HG03342 (cell line): ENCODE measurements at regions not wholly inside any gene's neighbourhood (a gene's known extent, or its start where the extent isn't known, plus 50 kb on each side); places are given as distances from the start of the nearest gene placed in this dataset.
"Not testable (repeated sequence)": the region's sequence is repeated elsewhere in the genome, so short reads cannot be mapped to it uniquely, and the experiment has no call there.

ENCODE experiments used
- ATAC-seq: cut with Tn5 transposase; IDR thresholded peaks from one replicate; pipeline ENCODE4 v1.9.1; 2021; ENCODE audit warnings: mild to moderate bottlenecking, moderate library complexity; ENCODE audit not compliant: unreplicated experiment

- no peak for ATAC-seq
These were observed 243.0 kb downstream of the MYCN start for GRCh38 chr2:16183345-16183744.

GRCh38 chr2:16182841-16183240 is 242.5 kb downstream of the MYCN start:
- no peak for ATAC-seq

GRCh38 chr2:16182311-16182815 is 242.0 kb downstream of the MYCN start:
- not testable (repeated sequence) for ATAC-seq

- ATAC-seq, result no peak
These were observed 241.4 kb downstream of the MYCN start for GRCh38 chr2:16181741-16182090.

GRCh38 chr2:16181062-16181740 is 240.9 kb downstream of the MYCN start:
- no peak for ATAC-seq

GRCh38 chr2:16180631-16181030 is 240.3 kb downstream of the MYCN start:
- ATAC-seq, result no peak

- no peak for ATAC-seq
These were observed 239.5 kb downstream of the MYCN start for GRCh38 chr2:16179701-16180416.

GRCh38 chr2:16178551-16179130 is 238.3 kb downstream of the MYCN start:
- no peak for ATAC-seq

- ATAC-seq, result no peak
These were observed 237.4 kb downstream of the MYCN start for GRCh38 chr2:16177671-16178180.

GRCh38 chr2:16176971-16177480 is 236.7 kb downstream of the MYCN start:
- ATAC-seq, result no peak

GRCh38 chr2:16175247-16175825 is 235.0 kb downstream of the MYCN start:
- no peak for ATAC-seq

GRCh38 chr2:16174693-16175045 is 234.3 kb downstream of the MYCN start:
- ATAC-seq, result no peak

- no peak for ATAC-seq
These were observed 233.7 kb downstream of the MYCN start for GRCh38 chr2:16173893-16174692.

GRCh38 chr2:16172324-16173175 is 232.2 kb downstream of the MYCN start:
- ATAC-seq, result no peak

- ATAC-seq, result no peak
These were observed 231.1 kb downstream of the MYCN start for GRCh38 chr2:16171425-16171920.

- no peak for ATAC-seq
These were observed 230.5 kb downstream of the MYCN start for GRCh38 chr2:16170675-16171424.

- ATAC-seq, result no peak
These were observed 229.1 kb downstream of the MYCN start for GRCh38 chr2:16169381-16169960.

GRCh38 chr2:16168506-16169264 is 228.3 kb downstream of the MYCN start:
- ATAC-seq, result no peak
